Frontal cortex (tissue), 4 donors: ENCODE measurements at regions not wholly inside any gene's neighbourhood (a gene's known extent, or its start where the extent isn't known, plus 50 kb on each side); places are given as distances from the start of the nearest gene placed in this dataset. TPM values are rescaled to one million over a fixed set of nuclear protein-coding genes. Genes with fewer than 3 reads are reported as not detected.

Experiments
- DNase-seq, 2 donors: peaks; one replicate each; pipeline ENCODE4 v3.0.0; 2012; ENCODE audit warnings: low spot score in 2 of 2
- FAIRE-seq: peaks from 2 replicates; lab custom pipeline; 2012; peaks lifted over from hg19 to GRCh38; lab: Jason Lieb, UNC
- small RNA-seq: library from RNA; depleted of rRNA; stranded (forward); fragments of <200 nt; gene quantifications from one replicate; pipeline ENCODE3, GENCODE V24; 2014
- donor health status: control.
- donor health status: control.
- donor health status: control.

- DNase-seq: no peak
- no peak for FAIRE-seq
Observed at GRCh38 chr17:10992106-10992880, 154.4 kb upstream of the PIRT start.

DNA sequence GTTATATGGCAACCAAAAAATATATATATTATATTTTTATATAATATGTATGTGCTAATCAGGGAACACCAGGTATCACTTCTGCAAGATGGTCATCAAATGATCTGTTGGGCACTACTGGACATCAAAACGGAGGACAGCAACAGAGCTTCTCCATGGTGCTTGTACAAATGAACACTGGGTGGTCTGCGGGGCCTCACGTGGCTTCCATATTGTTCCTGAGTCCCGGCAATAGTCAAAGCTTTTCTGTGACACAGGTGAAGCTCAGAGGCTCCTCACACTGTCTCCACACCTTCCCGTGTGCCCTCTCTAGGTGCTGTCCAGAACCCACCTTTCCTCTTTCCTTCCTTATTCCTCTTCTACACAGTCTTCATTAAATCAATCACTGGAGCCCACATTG is 149.9 kb upstream of the PIRT start:
- no peak for DNase-seq

GRCh38 chr17:10984220-10984619 is 146.3 kb upstream of the PIRT start:
- DNase-seq (no peak), FAIRE-seq (no peak)

More for the DNA sequence above, 149.9 kb upstream of the PIRT start:
- no peak for FAIRE-seq

- FAIRE-seq: no peak
Observed at GRCh38 chr17:10976401-10976800, 138.5 kb upstream of the PIRT start.

DNA sequence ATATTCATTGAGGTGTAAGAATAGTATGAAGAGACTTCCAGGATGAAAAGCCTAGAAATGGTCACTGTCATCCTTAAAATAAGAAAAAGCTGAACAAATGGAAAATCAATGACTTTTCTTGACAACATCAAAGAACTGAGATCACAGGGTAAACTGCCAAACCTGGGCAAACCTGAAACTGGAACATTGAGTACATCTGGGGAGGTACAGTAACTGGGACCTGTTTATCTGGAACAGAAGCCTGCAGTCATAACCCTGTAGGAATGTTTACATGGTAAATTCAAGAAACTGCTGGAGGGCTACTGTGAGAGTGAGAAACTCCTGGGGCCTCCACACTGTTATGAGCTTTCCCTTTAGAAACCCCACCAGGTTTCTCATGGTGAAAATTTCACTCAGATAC is 130.1 kb upstream of the PIRT start:
- FAIRE-seq (no peak), DNase-seq (no peak)

More at GRCh38 chr17:10976401-10976800, 138.5 kb upstream of the PIRT start:
- no peak for DNase-seq

DNA sequence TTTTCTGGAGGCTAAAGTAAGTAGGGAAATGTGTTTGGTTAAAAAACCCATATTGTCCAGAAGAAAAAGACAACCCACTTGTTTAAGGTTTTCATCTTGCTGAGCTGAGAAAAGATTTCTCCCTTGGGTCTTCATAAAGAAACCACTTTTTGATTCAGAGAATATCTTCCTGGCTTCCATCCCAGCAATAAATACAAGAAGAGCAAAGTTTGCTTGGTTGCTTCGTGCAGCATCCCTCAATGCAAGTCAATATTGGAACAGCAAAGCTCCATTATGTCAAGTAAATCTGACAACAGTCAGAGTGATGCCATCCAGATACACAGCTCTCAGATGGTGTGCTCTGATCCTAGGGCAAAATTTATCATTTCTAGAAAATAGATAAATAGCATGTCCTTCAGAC is 118.9 kb upstream of the PIRT start:
- no peak for FAIRE-seq
- DNase-seq: no peak

DNA sequence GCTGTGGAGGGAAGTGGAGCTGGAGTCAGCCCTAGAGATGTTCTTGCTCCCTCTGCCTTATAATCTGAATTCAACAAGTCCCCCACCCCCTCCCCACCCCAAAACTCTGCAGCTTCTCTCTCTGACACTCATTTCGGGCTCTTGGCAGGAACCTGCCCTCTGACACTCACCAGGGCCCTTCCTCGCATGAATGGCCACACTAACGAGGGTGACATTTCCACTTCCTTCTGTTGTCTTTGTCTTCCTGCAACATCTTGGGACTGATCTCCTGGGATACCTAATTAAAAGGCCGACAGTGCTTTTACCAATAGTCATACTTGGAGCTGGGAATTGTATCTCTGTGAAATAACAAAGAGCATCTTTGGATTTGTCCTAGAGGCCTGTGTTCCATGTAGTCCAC is 106.9 kb upstream of the PIRT start:
- DNase-seq: no peak
- no peak for FAIRE-seq

- DNase-seq (no peak), FAIRE-seq (no peak)
Observed at GRCh38 chr17:10936931-10937330, 99.0 kb upstream of the PIRT start.

DNA sequence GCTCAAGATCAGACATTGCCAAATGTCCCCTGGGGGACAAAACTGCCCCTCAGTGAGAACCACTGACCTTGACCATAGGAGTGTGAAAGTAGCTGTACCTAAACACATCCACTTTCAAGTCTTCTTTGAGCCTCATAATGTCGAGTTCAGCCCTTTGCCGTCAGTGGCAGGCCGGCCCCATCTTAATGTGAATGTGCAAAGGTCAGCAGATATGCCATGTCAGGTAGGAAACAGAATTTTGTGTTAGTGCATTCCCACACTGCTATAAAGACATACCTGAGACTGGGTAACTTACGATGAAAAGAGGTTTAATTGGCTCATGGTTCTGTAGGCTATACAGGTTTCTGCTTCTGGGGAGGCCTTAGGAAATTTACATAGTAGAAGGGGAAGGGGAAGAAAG is 95.1 kb upstream of the PIRT start:
- no peak for FAIRE-seq

GRCh38 chr17:10931133-10931532 is 93.2 kb upstream of the PIRT start:
- FAIRE-seq (no peak), DNase-seq (no peak)

More for the DNA sequence above, 95.1 kb upstream of the PIRT start:
- no peak for DNase-seq

- DNase-seq (no peak), FAIRE-seq (no peak)
Observed at GRCh38 chr17:10927712-10928111, 89.8 kb upstream of the PIRT start.

- FAIRE-seq (no peak), DNase-seq (no peak)
Observed at GRCh38 chr17:10920558-10921108, 82.7 kb upstream of the PIRT start.

GRCh38 chr17:10907370-10907769 is 69.5 kb upstream of the PIRT start:
- DNase-seq: no peak

DNA sequence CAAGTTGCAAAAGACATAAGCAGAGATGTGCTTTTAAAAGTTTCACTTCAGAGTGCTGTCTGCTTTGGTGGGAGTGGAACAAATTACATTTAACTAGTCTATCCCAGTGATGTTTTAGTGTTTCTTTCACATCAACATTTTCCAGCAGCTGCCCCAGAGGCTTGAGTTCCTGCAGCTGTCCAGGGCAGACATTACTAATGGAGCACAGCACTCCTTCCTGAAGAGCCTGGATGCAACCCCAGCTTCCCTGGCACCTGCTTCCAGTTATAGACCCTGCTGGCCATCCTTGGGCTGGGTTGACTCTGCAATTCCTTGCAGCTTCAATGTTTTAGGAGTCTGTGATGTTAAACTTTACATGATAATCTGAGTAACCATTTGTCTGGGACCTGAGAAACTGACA is 61.4 kb upstream of the PIRT start:
- no peak for DNase-seq

More at GRCh38 chr17:10907370-10907769, 69.5 kb upstream of the PIRT start:
- FAIRE-seq: no peak

GRCh38 chr17:10894220-10894619 is 56.3 kb upstream of the PIRT start:
- FAIRE-seq (no peak), DNase-seq (no peak)

More for the DNA sequence above, 61.4 kb upstream of the PIRT start:
- FAIRE-seq: no peak

DNA sequence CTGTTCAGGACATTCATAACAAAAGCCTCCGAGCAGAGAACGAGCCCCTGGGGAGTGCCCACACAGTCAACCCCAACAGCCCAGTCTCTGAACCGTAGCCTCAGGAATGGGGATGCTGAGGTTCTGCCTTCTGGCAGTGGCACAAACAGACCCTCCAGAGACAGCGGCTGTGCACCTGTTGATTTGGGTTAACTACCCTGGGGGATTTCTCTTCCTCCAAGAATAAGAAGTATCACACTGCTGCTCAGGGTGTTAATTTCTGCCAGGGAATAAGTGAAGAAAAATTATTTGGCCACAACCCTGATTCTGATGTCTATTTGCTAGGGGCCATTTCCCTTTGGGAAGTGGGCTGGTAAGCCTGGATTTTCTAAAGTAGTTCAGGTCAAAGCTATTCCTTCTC is 51.0 kb upstream of the PIRT start:
- no peak for DNase-seq
- no peak for FAIRE-seq

Small RNA genes in the stretch of these regions (small RNA-seq; reads per million reads assigned to genes)
- not detected for gene RN7SL601P
